Left lung (tissue), 4 donors: ENCODE measurements at regions not wholly inside any gene's neighbourhood (a gene's known extent, or its start where the extent isn't known, plus 50 kb on each side); places are given as distances from the start of the nearest gene placed in this dataset.
"Not testable (repeated sequence)": the region's sequence is repeated elsewhere in the genome, so short reads cannot be mapped to it uniquely, and the experiment has no call there.

ENCODE experiments used
- ATAC-seq: fragments of 200-7000 bp; cut with Tn5 transposase; one replicate; pipeline ENCODE4 v1.9.1; 2020; ENCODE audit warnings: moderate library complexity
- DNase-seq, 4 donors: peaks; one replicate each; pipeline ENCODE4 v3.0.0-alpha.2; 2013 to 2020
- H3K27ac ChIP-seq, 2 donors: fragments of 200-600 bp; sonication (generic) in 1 of 2; one replicate each; pipeline versions ENCODE4 v1.5.0 to v1.8.0; 2020 to 2021
- H3K27me3 ChIP-seq, 2 donors: fragments of 200-600 bp; sonication (generic) in 1 of 2; one replicate each; pipeline versions ENCODE4 v1.5.0 to v1.8.0; 2020 to 2021
- H3K36me3 ChIP-seq, 2 donors: fragments of 200-600 bp; sonication (generic) in 1 of 2; one replicate each; pipeline versions ENCODE4 v1.5.0 to v1.8.0; 2020 to 2021
- H3K4me1 ChIP-seq, 2 donors: fragments of 200-600 bp; one replicate each; pipeline ENCODE4 v1.8.0; 2021
- H3K4me3 ChIP-seq, 2 donors: fragments of 200-600 bp; sonication (generic) in 1 of 2; one replicate each; pipeline versions ENCODE4 v1.5.0 to v1.8.0; 2020 to 2021; ENCODE audit warnings: mild to moderate bottlenecking in 1 of 2
- H3K9me3 ChIP-seq, 2 donors: fragments of 200-600 bp; sonication (generic) in 1 of 2; one replicate each; pipeline versions ENCODE4 v1.5.0 to v1.8.0; 2020 to 2021
- intact Hi-C, 2 donors: fragments of 100-400 bp; cut with DNase I; formaldehyde crosslinking; loops; one replicate each; pipeline versions ENCODE4 v1.11.2 to v1.14.2; 2022
- TF ChIP-seq, protein P1 (sequence below), 2 donors: fragments of 200-600 bp; sonication (generic) in 1 of 2; IDR thresholded peaks; one replicate each; pipeline versions ENCODE4 v1.5.0 to v1.8.0; 2021; ENCODE audit warnings: antibody characterized with exemption in 2 of 2
- donor health status: DM: no; HTN: yes; CAD: no.
- donor health status: DM: no; HTN: no; CAD: no.

- TF ChIP-seq, protein P1, sequence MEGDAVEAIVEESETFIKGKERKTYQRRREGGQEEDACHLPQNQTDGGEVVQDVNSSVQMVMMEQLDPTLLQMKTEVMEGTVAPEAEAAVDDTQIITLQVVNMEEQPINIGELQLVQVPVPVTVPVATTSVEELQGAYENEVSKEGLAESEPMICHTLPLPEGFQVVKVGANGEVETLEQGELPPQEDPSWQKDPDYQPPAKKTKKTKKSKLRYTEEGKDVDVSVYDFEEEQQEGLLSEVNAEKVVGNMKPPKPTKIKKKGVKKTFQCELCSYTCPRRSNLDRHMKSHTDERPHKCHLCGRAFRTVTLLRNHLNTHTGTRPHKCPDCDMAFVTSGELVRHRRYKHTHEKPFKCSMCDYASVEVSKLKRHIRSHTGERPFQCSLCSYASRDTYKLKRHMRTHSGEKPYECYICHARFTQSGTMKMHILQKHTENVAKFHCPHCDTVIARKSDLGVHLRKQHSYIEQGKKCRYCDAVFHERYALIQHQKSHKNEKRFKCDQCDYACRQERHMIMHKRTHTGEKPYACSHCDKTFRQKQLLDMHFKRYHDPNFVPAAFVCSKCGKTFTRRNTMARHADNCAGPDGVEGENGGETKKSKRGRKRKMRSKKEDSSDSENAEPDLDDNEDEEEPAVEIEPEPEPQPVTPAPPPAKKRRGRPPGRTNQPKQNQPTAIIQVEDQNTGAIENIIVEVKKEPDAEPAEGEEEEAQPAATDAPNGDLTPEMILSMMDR (IDR thresholded peaks at IDR 0.05), result no peak
- ATAC-seq, result no peak
Observed at GRCh38 chr5:153372425-153373129, 117.9 kb upstream of the GRIA1 start.

GRCh38 chr5:153373130-153373498 lies 117.4 kb upstream of the GRIA1 start:
- TF ChIP-seq, protein P1 (IDR thresholded peaks at IDR 0.05), result no peak
- Histone ChIP-seq H3K4me1 (no peaks in the 10 kb centered on the region), H3K27ac (no peak overlapping the region), H3K9me3 (no peaks in the 10 kb centered on the region), H3K27me3 (no peaks in the 10 kb centered on the region), H3K36me3 (no peaks in the 10 kb centered on the region), H3K4me3 (no peak overlapping the region)
- ATAC-seq, result no peak
- intact Hi-C loops, result no loop called here
- DNase-seq, result no peak

More at GRCh38 chr5:153372425-153373129, 117.9 kb upstream of the GRIA1 start:
- intact Hi-C loops, result no loop called here
- Histone ChIP-seq H3K4me3 (no peak overlapping the region), H3K9me3 (no peaks in the 10 kb centered on the region), H3K27ac (no peak overlapping the region), H3K4me1 (no peaks in the 10 kb centered on the region), H3K36me3 (no peaks in the 10 kb centered on the region), H3K27me3 (no peaks in the 10 kb centered on the region)
- no peak for DNase-seq

DNA sequence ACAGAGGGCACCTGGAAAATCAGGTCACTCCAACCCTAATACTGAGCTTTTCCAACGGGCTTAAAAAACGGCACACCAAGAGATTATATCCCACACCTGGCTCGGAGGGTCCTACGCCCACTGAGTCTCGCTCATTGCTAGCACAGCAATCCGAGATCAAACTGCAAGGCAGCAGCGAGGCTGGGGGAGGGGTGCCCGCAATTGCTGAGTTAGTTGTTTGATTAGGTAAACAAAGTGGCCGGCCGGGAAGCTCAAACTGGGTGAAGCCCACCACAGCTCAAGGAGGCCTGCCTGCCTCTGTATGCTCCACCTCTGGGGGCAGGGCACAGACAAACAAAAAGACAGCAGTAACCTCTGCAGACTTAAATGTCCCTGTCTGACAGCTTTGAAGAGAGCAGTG lies 108.8 kb upstream of the GRIA1 start:
- H3K4me1 ChIP-seq, ATAC-seq, H3K27me3 ChIP-seq, H3K4me3 ChIP-seq, H3K27ac ChIP-seq, intact Hi-C loops, H3K36me3 ChIP-seq, H3K9me3 ChIP-seq: not testable (repeated sequence)
- peak in 1 of 4 donors; percentile 59 for DNase-seq

DNA sequence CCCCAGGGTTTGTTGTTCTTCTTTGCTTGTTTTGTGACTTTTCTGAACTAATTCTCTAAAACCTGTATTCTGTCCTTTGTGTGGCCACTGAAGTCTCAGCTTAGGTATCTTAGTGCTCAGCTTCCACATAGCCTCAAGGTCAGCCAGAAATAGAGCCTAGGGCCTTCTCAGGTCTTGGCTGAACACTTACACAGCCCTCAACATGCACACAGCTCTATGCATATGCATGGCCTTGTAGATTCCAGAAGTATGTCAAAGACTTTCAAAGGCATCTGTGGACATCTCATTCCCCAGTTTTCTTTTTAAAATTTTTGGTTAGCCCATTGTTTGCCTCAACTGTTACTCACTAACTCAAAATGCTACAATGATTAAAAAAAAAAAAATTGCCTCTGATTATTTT lies 99.9 kb upstream of the GRIA1 start:
- H3K9me3 ChIP-seq, result peaks cover 0 to 2% of the 10 kb centered on the region in 2 donors
- no peak overlapping the region for H3K27ac ChIP-seq
- intact Hi-C loops, result no loop called here
- H3K27me3 ChIP-seq, result no peaks in the 10 kb centered on the region
- H3K4me3 ChIP-seq, result no peak overlapping the region
- H3K4me1 ChIP-seq, result no peaks in the 10 kb centered on the region
- no peak for ATAC-seq
- TF ChIP-seq, protein P1 (IDR thresholded peaks at IDR 0.05), result no peak
- H3K36me3 ChIP-seq, result no peaks in the 10 kb centered on the region
- no peak for DNase-seq

GRCh38 chr5:153399595-153399994 lies 90.9 kb upstream of the GRIA1 start:
- H3K9me3 ChIP-seq, result no peaks in the 10 kb centered on the region
- H3K4me1 ChIP-seq, result no peaks in the 10 kb centered on the region
- intact Hi-C loops, result no loop called here
- no peaks in the 10 kb centered on the region for H3K27me3 ChIP-seq
- H3K27ac ChIP-seq, result no peak overlapping the region
- ATAC-seq (no peak), DNase-seq (no peak)
- TF ChIP-seq, protein P1 (IDR thresholded peaks at IDR 0.05), result no peak
- H3K36me3 ChIP-seq, result no peaks in the 10 kb centered on the region
- no peak overlapping the region for H3K4me3 ChIP-seq

GRCh38 chr5:153400931-153401330 lies 89.5 kb upstream of the GRIA1 start:
- Histone ChIP-seq H3K36me3 (no peaks in the 10 kb centered on the region), H3K9me3 (no peaks in the 10 kb centered on the region), H3K27me3 (no peaks in the 10 kb centered on the region), H3K4me3 (no peak overlapping the region), H3K4me1 (no peaks in the 10 kb centered on the region), H3K27ac (no peak overlapping the region)
- ATAC-seq (no peak), DNase-seq (no peak)
- TF ChIP-seq, protein P1 (IDR thresholded peaks at IDR 0.05), result no peak
- intact Hi-C loops, result no loop called here
